GM04504 (cell line): ENCODE measurements at regions not wholly inside any gene's neighbourhood (a gene's known extent, or its start where the extent isn't known, plus 50 kb on each side); places are given as distances from the start of the nearest gene placed in this dataset.

Source experiments
- DNase-seq: peaks from one replicate; pipeline ENCODE4 v3.0.0-alpha.2; 2012; ENCODE audit warnings: low read depth

GRCh38 chr22:48137640-48138039, 1375.2 kb downstream of the TBC1D22A start:
- DNase-seq = no peak

DNA sequence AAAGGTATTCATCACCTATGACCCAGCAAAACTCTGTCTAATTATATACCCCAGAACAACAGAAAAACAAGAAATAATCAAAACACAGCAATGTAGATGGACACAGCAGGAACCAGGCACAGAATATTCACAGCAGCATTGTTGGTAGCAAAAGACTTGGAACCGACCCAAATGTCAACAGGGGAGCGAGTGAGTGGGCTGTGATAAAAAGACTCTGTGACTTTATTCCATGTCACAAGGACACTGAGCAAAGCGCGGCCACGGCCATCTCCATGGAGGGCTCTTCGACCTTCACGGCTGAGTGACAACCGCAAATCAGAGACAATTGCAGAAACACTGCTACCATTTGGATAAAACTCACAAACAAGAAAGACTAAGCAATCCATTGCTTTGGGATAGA, 1373.1 kb downstream of the TBC1D22A start:
- DNase-seq = no peak

GRCh38 chr22:48125416-48125815, 1363.0 kb downstream of the TBC1D22A start:
- DNase-seq = no peak

GRCh38 chr22:48121984-48122383, 1359.5 kb downstream of the TBC1D22A start:
- no peak for DNase-seq

DNA sequence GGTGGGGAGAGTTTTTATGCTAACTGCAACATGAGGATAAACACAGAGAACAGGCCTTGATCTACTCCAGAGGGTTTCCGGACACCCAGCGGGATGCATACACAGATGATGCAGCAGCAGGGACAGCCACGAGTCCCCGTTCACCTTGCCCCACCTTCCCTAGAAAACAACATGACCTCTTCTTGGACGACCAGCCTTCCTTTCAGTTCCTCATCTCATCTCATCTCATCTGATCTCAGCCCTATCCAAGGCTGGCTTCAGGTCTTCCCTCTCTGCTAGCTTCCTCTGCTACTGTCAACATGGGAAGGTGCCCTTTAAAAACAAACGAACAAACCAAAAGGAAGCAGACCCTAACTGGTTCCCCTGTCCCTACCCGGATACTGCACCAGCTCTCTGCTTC, 1356.2 kb downstream of the TBC1D22A start:
- DNase-seq = no peak

GRCh38 chr22:48116871-48117270, 1354.4 kb downstream of the TBC1D22A start:
- DNase-seq = no peak

DNA sequence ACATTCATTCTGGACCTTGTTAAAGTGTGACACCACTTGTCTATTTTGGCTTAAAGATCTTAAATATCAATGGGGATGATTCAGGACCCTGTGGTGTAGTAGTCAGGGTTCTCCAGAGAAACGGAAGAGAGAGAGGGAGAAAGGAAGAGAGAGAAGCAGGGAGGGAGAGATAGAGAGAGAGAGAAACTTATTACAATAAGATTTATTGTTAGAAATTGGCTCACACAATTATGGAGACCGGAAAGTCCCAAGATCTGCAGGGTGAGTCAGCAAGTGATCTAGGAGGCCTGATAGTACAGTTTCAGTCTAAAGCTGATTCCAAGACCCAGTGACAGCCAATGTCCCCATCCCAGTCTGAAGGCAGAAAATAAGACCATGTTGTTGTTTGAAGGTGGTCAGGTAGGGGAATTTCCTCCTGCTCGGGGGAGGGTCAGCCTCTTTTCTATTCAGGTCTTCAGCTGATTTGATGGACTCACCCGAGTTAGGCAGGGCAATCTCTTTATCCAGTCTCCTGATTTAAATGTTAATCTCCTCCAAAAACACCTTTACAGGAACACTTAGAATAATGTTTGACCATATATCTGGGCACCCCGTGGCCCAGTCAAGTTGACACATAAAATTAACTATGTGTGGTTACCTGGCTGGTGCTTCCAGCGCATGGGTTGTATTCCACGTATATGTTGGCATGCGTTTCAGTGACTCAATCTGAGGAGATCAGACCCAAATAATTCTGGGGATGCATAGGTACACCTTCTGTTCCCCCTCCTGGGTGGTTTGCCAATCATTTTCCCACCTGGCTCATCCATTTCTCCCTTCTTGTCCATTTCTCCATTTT, 1350.5 kb downstream of the TBC1D22A start:
- DNase-seq = no peak

GRCh38 chr22:48106715-48107259, 1344.3 kb downstream of the TBC1D22A start:
- DNase-seq = no peak

- no peak for DNase-seq
Measured at GRCh38 chr22:48106215-48106614, 1343.8 kb downstream of the TBC1D22A start.

- DNase-seq = no peak
Measured at GRCh38 chr22:48105259-48105658, 1342.8 kb downstream of the TBC1D22A start.

GRCh38 chr22:48104766-48105165, 1342.3 kb downstream of the TBC1D22A start:
- no peak for DNase-seq

- no peak for DNase-seq
Measured at GRCh38 chr22:48104102-48104738, 1341.8 kb downstream of the TBC1D22A start.

DNA sequence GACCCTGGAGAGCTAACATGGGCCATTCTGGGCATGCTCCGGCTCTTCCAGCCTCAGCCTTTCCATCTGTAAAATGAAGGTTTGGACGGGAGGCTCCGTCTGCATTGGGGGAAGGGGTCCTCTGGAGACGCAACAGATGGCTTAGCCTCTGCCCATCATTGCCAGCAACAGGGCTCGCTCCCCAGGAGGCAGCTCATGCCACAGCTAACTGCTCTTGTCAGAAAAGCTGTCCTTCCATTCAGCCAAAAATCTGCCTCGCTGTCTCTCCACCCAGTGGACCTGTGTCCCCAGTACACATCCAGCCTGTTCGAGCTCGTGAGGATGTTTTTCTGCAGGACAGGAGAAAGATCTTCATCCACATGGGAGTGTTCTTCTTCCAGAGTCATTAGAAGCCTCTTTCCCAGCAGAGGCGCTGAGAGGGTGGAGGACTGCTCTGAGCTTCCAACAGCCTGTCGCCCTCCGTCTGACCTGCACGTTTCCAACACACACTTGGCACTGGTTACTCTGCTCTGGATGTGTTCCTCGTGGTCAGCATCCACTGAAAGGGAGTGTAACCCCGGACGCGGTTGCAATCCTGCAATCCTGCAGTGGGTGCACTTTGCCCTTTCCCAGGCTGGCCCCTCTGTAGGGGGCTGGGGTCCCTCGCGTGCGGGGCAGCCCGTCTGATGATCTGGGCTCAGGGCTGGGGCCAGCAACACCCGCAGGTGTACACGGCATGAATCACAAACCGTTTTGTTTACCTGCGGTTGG, 1340.9 kb downstream of the TBC1D22A start:
- no peak for DNase-seq

DNA sequence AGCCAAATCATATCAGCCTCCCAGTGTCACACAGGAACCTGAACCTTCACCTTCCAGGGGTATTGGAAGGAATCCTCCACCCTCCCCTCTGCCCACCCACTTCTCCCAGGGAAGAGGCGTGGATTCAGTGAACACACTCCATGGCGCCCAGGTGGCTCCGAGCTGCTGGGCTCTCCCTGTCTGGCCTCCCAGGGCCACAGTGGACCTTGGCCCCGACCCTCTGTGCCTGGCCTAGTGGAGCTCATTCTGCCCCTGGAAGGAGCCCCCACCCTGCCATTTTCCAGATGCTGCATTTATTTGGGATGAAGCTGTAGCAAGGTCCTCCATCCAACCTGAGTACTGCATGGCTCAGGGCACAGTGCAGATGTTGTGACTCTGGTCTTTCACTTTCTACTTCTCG, 1340.1 kb downstream of the TBC1D22A start:
- DNase-seq = no peak

- DNase-seq = no peak
Measured at GRCh38 chr22:48101704-48102103, 1339.3 kb downstream of the TBC1D22A start.

DNA sequence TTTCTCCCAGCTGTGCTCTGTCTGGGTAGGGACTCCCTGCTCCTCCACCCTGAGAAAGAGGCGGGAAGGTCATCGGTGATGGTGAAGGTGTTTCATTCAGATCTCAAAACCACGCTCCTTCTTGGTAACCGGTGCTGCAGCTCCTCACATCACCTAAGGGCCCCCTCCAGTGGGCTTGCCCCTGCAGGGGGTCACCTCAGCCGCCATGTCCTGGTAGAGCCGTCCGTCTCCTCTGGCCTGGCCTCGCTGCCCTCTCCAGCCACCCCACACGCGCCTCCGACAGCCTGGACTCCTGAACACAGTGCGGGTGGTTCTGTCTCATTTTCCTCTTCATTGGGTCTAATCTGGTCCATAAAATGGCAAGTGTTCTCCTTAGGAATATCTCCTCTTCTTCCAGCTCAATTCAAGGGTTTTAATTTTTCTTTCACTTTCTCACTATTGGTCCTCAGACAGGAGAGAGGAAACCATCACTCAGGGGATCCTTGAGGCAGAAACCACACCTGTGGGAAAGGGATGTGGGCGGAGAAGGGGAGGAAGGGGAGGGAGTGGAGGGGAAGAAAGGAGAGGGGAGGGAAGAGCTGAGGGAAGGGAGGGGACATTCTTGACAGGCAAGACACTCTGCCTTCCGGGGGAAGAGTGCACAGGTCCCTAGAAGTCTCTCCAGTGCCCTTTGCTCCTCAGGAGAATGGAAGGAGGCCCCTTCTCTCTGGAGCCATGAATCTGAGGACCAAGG, 1338.4 kb downstream of the TBC1D22A start:
- no peak for DNase-seq

DNA sequence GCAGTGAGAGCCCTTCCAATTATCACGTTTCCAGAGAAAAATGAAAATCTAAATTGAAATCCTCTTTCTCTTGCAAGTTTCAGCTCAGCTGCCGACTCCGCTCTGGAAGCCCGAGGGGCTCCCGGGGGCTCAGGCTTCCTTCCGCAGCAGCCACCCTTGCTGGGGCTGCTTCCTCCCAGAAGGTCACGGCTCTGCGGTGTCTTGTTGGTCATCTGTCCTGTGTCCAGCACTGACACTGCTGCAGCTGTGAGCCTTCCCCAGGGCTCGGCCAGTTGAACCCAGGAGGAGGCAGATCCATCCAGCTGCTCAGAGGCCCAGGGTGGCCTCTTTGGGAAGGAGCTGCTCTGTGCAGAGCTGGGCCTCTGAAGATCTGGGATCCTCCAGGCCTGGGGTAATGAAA, 1337.2 kb downstream of the TBC1D22A start:
- DNase-seq = no peak

- no peak for DNase-seq
Measured at GRCh38 chr22:48099251-48099650, 1336.8 kb downstream of the TBC1D22A start.

DNA sequence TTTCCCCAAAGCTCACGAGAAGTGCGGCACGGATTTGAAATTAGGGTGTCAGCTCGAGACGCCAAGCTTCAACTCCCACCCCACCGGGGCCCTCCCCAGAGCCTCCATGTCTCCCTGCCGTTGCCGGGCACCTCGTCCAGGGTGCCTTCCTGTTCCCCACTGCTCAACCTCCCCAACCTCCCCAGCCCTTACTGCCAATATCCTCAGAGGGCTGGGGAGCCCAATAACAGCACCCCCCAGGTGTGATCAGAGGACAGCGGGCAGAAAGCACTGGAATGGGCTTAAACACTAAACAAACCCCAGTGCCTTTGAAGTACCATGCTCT, 1336.4 kb downstream of the TBC1D22A start:
- DNase-seq = no peak

- no peak for DNase-seq
Measured at GRCh38 chr22:48098243-48098920, 1335.9 kb downstream of the TBC1D22A start.

DNA sequence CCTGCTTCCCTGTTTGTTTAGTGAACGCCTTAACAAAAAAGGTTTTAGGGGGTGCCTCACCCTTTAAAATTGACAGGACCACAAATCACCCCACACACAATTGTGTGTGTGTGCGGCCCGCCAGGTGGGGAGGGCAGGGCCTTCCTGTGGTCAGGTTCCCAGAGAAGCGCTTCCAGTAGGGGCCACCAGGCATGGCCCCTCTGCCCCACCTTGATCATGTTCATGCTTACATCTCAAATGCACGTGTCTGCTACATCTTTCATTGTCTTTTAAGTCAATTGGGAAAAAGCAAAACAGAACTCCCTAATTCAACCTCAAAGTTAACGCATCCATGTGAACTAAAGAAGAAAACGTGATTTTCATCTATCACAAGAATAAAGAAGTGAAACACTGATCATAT, 1335.3 kb downstream of the TBC1D22A start:
- no peak for DNase-seq
